ENCODE measurements at regions not wholly inside any gene's neighbourhood (a gene's known extent, or its start where the extent isn't known, plus 50 kb on each side); places are given as distances from the start of the nearest gene placed in this dataset.

DNA sequence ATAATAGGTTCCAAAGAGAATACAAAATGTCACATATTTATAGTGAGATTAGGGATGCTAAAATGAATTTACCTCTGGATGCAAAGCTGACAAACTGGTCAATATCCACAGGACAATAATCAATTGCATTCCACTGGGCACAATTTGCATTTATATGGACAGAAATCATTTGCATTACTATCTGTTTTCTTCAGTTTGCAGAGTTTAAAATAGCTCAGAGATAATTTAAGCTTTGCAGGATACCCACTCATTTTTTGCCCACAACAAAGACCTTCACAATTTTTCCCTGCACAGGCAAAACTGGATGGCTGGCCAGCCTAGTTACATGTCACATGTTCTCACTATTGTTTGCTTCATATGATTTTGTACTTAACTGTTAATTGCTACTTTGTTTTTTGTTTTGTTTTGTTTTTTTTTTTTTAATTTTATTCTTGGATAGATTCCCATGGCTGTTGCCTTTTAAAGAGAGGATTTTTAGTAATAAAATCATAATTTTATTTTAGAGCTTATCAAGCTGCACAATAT lies 483.5 kb downstream of the UTRN start:
- Histone ChIP-seq H3K4me2 (ENCODE audit: insufficient read depth in 1 of 2, low read depth in 2 of 2, low read length in 2 of 2) (no peak overlapping the region; a peak in 1 of 4 replicates), H2BK20ac (ENCODE audit: low read length) (no peak overlapping the region), H4K8ac (ENCODE audit: extremely low read depth, insufficient read depth, low read length) (no peak overlapping the region), H3K4me3 (ENCODE audit: extremely low read depth in 1 of 4, insufficient read depth in 2 of 4, low read depth in 3 of 4, low read length in 4 of 4) (no peak overlapping the region), H3K4me1 (replicated peaks in 1 of 4; ENCODE audit: control insufficient read depth in 3 of 4, insufficient read depth in 4 of 4, low read length in 3 of 4) (peaks cover 0 to 5% (median 4%) of the 10 kb centered on the region in 4 experiments; a peak in 5 of 7 replicates), H2AFZ (ENCODE audit: low read length) (no peak overlapping the region), H3K23ac (ENCODE audit: insufficient read length) (no peak overlapping the region), H2BK120ac (replicated peaks; ENCODE audit: low read depth, low read length) (no peak overlapping the region), H3K27me3 (replicated peaks in 1 of 4; ENCODE audit: control insufficient read depth in 3 of 4, extremely low read depth in 1 of 4, insufficient read depth in 3 of 4, low read length in 3 of 4) (no peaks in the 10 kb centered on the region), H4K5ac (ENCODE audit: insufficient read length, low read depth, low read length) (no peak overlapping the region), H4K91ac (replicated peaks; ENCODE audit: insufficient read length, low read length) (no peak overlapping the region), H4K20me1 (replicated peaks in 1 of 2; ENCODE audit: control insufficient read depth in 1 of 2, insufficient read depth in 2 of 2, low read length in 2 of 2) (no peaks in the 10 kb centered on the region), H2BK5ac (ENCODE audit: low read depth, low read length) (no peak overlapping the region), H3K9ac (replicated peaks in 1 of 4; ENCODE audit: extremely low read depth in 1 of 4, low read depth in 3 of 4, low read length in 3 of 4) (no peak overlapping the region), H3K36me3 (ENCODE audit: control insufficient read depth in 2 of 4, insufficient read depth in 4 of 4, low read length in 3 of 4) (peaks cover 0 to 2% (median 0%) of the 10 kb centered on the region in 4 experiments; a peak in 3 of 8 replicates), H3K9me3 (ENCODE audit: insufficient read depth in 2 of 2, low read depth in 1 of 2, low read length in 1 of 2) (no peaks in the 10 kb centered on the region), H3K4ac (replicated peaks; ENCODE audit: insufficient read length, low read depth, low read length) (no peak overlapping the region), H3K23me2 (ENCODE audit: low read depth, low read length) (no peaks in the 10 kb centered on the region; the same call in 1 of the 2 replicates), H2AK5ac (ENCODE audit: low read depth, low read length) (no peak overlapping the region), H3K79me1 (ENCODE audit: low read depth, low read length) (no peaks in the 10 kb centered on the region), H3K79me2 (ENCODE audit: control insufficient read depth in 1 of 2, insufficient read depth in 2 of 2, low read length in 2 of 2) (no peaks in the 10 kb centered on the region), H3K27ac (ENCODE audit: low read depth, low read length) (no peak overlapping the region), H2BK15ac (ENCODE audit: low read length) (no peak overlapping the region), H3K14ac (ENCODE audit: insufficient read length) (no peak overlapping the region), H3K56ac (replicated peaks; ENCODE audit: insufficient read length, low read depth, low read length) (no peak overlapping the region), H2BK12ac (ENCODE audit: low read depth, low read length) (no peak overlapping the region), H3K18ac (ENCODE audit: extremely low read depth, low read length) (no peak overlapping the region)
- POLR2A ChIA-PET (ENCODE audit: partially characterized antibody) = no interaction called here
- CTCF ChIA-PET (ENCODE audit: partially characterized antibody) = interaction anchor here (1.2 to 1.9 kb wide), 2 partner anchors 10 to 20 kb away, joined by 3 to 8 read pairs; no protein-coding TSS in a partner anchor
- no peak for FAIRE-seq
- DNase-seq (ENCODE audit: low read depth in 1 of 2, low spot score in 2 of 2) = no peak
- no peak for TF ChIP-seq CHD7 (IDR thresholded peaks at IDR 0.05; ENCODE audit: insufficient replicate concordance, low read length)

Measured in H1 (cell line).